ENCODE measurements at regions not wholly inside any gene's neighbourhood (a gene's known extent, or its start where the extent isn't known, plus 50 kb on each side); places are given as distances from the start of the nearest gene placed in this dataset.
"Not testable (repeated sequence)": the region's sequence is repeated elsewhere in the genome, so short reads cannot be mapped to it uniquely, and the experiment has no call there.

- H3K27me3 ChIP-seq = no peaks in the 10 kb centered on the region
- no peaks in the 10 kb centered on the region for H3K4me1 ChIP-seq
- TF ChIP-seq POLR2A (IDR thresholded peaks at IDR 0.05) = no peak
- TF ChIP-seq CTCF (IDR thresholded peaks at IDR 0.05) = no peak
- H3K9me3 ChIP-seq = no peaks in the 10 kb centered on the region
- H3K27ac ChIP-seq = no peak overlapping the region
- no peaks in the 10 kb centered on the region for H3K36me3 ChIP-seq
- no peak overlapping the region for H3K4me3 ChIP-seq
- no peak for DNase-seq
Observed at GRCh38 chr1:194860248-194861201, 1674.1 kb upstream of the B3GALT2 start.

- H3K27me3 ChIP-seq, H3K9me3 ChIP-seq, H3K4me1 ChIP-seq, H3K36me3 ChIP-seq, H3K4me3 ChIP-seq, H3K27ac ChIP-seq, DNase-seq: not testable (repeated sequence)
Observed at GRCh38 chr1:194859481-194860154, 1673.2 kb upstream of the B3GALT2 start.

- H3K36me3 ChIP-seq, H3K27me3 ChIP-seq, H3K9me3 ChIP-seq, H3K27ac ChIP-seq, H3K4me3 ChIP-seq, DNase-seq, H3K4me1 ChIP-seq: not testable (repeated sequence)
Observed at GRCh38 chr1:194858811-194859480, 1672.5 kb upstream of the B3GALT2 start.

- no peaks in the 10 kb centered on the region for H3K4me1 ChIP-seq
- no peak for TF ChIP-seq CTCF (IDR thresholded peaks at IDR 0.05)
- no peak for TF ChIP-seq POLR2A (IDR thresholded peaks at IDR 0.05)
- no peak overlapping the region for H3K27ac ChIP-seq
- no peak for DNase-seq
- no peaks in the 10 kb centered on the region for H3K36me3 ChIP-seq
- H3K27me3 ChIP-seq = no peaks in the 10 kb centered on the region
- no peaks in the 10 kb centered on the region for H3K9me3 ChIP-seq
- H3K4me3 ChIP-seq = no peak overlapping the region
Observed at GRCh38 chr1:194857413-194857812, 1671.0 kb upstream of the B3GALT2 start.

- no peak overlapping the region for H3K4me3 ChIP-seq
- no peaks in the 10 kb centered on the region for H3K9me3 ChIP-seq
- DNase-seq = no peak
- H3K27me3 ChIP-seq = no peaks in the 10 kb centered on the region
- H3K4me1 ChIP-seq = no peaks in the 10 kb centered on the region
- H3K36me3 ChIP-seq = no peaks in the 10 kb centered on the region
- no peak overlapping the region for H3K27ac ChIP-seq
- no peak for TF ChIP-seq POLR2A (IDR thresholded peaks at IDR 0.05)
- no peak for TF ChIP-seq CTCF (IDR thresholded peaks at IDR 0.05)
Observed at GRCh38 chr1:194848846-194849245, 1662.4 kb upstream of the B3GALT2 start.

- Histone ChIP-seq H3K27me3 (no peaks in the 10 kb centered on the region), H3K4me3 (no peak overlapping the region), H3K9me3 (no peaks in the 10 kb centered on the region)
Observed at GRCh38 chr1:194846488-194846887, 1660.1 kb upstream of the B3GALT2 start.

More at GRCh38 chr1:194846488-194846887, 1660.1 kb upstream of the B3GALT2 start:
- H3K36me3 ChIP-seq = no peaks in the 10 kb centered on the region
- no peaks in the 10 kb centered on the region for H3K4me1 ChIP-seq
- no peak overlapping the region for H3K27ac ChIP-seq
- DNase-seq = no peak
- TF ChIP-seq CTCF (IDR thresholded peaks at IDR 0.05) = no peak
